Activated naive CD4-positive, alpha-beta T cell (primary cell): ENCODE measurements at regions not wholly inside any gene's neighbourhood (a gene's known extent, or its start where the extent isn't known, plus 50 kb on each side); places are given as distances from the start of the nearest gene placed in this dataset.
A peak's percentile ranks its signal among the peaks of the same experiment; 100 is the strongest.

Experiments
- DNase-seq, 4 experiments: peaks; one replicate each; lab custom pipeline; 2025; lab: John Stamatoyannopoulos, UW

- DNase-seq = no peak
Measured at GRCh38 chr11:119547511-119547910, 124.5 kb upstream of the THY1 start.

DNA sequence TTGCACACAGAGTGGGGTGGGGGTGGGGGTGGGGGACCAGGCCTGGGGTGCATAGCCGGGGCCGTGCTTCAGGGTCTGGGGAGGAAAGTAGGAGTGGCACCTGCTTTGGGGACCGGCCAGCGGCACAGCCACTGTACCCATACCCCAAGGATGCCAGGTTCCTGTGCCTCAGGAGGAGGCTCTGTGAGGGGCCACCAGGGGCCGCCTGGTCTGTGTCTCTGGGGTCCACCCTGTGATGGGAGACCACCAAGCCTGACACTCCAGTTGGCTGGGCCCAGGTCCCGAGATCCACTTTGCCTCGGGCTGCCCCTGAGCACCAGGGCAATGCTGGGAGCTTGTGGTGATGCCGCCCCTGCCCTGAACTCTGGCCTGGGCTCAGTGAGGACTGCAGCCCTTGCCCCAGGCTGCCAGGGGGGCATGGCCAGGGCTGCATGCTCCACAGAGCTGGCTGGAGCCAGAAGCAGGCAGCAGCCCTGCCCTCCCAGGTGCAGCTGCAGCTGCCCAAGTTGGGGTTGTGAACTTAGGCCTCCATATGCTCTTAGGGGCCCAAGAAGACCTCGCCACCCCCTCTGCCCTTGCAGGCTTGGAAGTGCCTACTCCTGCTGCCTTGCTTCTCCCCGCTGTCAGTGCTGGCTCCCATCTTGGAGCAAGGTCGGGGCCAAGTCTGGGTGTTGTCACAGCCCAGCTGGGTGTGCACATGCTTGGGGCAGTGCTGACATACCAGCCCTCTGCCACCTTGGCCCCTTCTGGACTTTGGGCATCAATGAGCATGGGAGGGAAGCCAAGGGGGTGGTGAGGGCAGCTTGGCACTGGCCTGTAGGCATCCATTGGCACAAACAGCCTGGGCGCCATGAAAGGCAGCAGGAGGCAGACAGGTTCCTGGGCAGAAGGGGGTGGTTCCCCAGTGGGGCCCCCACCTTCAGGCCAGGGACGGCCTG is 123.3 kb upstream of the THY1 start:
- DNase-seq = no peak

- no peak for DNase-seq
Measured at GRCh38 chr11:119540370-119541125, 117.6 kb upstream of the THY1 start.

- no peak for DNase-seq
Measured at GRCh38 chr11:119539583-119539982, 116.6 kb upstream of the THY1 start.

DNA sequence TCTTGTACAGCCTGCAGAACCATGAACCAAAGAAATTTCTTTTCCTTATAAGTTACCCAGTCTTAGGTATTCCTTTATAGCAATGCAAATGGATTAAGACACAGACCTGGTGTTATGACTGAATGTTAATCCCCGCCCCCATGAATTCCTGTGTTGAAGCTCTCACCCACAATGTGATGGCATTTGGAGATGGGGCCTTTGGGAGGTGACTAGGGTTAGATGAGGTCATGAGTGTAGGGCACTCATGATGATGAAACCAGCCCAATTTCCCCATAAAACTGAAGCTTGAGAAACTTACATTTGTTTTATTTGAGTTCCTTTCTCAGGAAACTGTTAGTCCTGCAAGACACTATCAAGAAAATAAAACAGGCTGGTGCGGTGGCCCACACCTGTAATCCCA is 115.8 kb upstream of the THY1 start:
- no peak for DNase-seq

DNA sequence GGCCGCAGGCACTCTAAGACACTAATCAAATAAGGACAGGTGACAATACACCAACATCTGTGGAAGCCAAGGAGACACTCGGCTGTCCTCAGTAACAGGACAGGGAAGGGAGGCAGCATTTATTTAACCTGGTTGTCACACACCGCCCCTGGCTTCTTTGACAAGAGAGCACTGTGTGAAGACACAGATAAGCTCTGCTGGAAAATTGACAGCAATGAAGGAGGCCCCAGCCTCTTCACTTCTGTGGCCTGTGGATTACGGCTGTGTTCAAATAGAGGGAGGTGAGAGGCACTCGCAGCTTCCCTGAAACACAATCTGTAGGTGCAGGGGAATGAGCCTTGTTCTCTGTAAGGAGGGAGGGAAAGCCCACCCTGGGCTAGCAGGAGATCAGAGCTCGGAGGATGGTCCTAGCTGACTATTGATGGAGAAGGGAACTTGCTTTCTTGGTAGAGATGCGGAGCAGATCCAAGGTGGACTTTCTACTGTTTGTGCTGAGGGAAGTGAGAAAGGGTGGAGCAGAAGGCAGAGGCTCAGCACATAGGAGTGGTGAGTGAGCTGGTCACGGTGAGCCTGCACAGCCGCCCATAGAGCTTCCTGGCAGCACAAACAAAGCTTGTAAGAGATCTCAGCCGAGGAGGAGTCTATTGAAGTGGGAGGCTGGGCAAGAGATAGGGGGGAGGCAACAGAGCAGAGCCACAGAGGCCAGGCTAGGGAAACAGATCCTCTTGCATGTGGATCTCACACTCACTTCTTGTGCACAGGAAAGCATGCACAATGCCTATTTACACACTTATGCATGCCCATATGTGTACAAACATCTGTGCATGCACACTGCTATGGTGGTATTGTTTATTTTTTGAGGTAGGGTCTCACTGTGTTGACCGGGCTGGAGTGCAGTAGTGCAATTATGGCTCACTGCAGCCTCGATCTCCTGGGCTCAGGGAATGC is 114.6 kb upstream of the THY1 start:
- no peak for DNase-seq

DNA sequence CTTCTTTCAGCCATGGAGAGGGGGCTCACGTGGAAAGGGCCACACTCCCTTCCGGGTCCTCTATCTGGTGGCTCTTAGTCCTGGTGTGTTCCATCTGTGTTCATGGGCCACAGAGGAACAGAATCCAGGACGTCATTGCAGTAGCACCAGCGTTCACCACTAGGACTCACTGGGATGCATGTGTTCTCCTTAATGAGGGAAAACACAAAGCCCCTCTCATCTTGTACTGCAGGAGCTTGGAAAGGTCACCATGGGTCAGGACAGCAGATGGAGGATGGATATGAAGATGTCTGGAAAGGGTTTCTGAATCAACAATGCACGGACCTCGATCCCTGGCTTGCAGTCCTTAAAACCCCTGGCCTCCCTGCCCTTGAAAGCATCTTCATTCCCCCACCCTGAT is 113.8 kb upstream of the THY1 start:
- no peak for DNase-seq

GRCh38 chr11:119533921-119534736 is 111.2 kb upstream of the THY1 start:
- DNase-seq = peak in 2 of 4 experiments; percentile 26 to 35

DNA sequence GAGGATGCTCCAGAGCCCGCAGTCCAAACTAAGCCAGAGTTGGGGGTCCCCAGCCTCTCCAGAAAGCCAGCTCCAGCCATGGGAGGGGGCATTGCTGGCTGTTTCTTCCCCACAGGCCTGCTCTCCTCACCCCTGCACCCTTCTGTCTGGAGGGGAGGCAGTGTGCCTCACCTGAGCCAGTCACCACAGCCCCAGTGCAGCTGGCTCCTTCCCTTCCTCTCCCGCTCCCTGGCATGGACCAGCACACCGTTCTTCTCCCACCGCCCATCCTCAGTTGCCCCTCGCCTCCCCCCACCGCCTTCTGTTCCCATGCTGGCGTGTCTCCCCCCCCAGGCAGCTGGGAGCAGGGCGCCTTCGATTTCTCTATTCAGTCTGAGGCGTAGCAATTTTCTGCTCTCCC is 110.5 kb upstream of the THY1 start:
- no peak for DNase-seq

DNA sequence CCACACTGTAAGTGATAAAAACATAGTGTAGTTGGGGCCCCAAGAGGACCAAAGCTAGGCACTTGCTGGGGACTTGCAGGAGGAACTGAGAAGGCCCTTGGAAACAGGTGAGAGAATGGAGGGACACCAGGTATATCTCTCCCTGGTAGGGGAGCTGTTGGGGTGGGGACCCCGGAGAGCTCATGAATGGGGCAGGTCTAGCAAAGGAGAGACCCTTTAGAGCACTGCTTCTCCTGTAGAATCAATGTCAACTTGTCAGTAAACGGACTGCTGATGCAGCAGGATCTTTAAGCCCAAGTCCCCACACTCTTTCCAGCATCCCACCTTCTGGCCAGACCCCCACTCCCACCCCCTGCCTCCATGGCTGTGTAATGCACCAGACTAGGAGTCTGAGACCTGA is 109.6 kb upstream of the THY1 start:
- no peak for DNase-seq

GRCh38 chr11:119531623-119532022 is 108.7 kb upstream of the THY1 start:
- DNase-seq = no peak

GRCh38 chr11:119531056-119531455 is 108.1 kb upstream of the THY1 start:
- DNase-seq = no peak

GRCh38 chr11:119530509-119530908 is 107.5 kb upstream of the THY1 start:
- DNase-seq = no peak

DNA sequence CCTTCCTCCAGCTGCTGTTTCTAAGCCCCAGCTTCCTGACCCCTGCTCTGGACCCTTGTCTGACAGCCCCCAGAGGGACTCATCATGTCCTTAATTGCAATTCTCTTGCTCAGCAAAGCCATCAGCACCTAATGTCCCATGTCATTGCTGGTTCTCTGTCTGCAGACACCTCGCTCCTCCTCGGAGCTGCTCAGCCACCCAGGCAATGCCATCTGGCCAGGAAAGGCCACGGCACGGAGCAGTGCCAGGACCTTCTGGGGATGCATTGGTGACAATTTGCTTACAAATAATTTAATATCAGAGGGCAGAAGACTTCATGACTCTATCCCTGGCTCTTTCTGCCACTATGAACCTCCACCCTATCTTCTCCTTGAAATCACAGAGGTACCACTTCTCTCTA is 107.0 kb upstream of the THY1 start:
- no peak for DNase-seq

- DNase-seq = no peak
Measured at GRCh38 chr11:119529063-119529845, 106.3 kb upstream of the THY1 start.

DNA sequence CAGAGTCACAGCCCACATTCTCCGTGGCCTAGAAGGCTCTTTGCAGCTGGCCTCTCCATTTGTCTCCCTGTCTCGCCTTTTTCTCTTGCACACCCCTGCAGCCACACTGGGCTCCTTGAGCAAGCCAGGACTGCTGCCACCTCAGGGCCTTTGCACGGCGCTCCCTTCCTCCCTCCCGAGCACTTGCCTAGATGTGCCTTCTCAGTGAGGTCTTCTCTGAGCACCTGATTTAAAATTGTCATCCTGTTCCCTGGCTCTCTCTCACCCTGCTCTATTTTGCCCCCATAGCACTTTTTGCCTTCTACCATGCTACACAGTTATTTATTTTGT is 102.9 kb upstream of the THY1 start:
- no peak for DNase-seq

- DNase-seq = no peak
Measured at GRCh38 chr11:119525180-119525866, 102.4 kb upstream of the THY1 start.

GRCh38 chr11:119523539-119524157 is 100.7 kb upstream of the THY1 start:
- DNase-seq = no peak

DNA sequence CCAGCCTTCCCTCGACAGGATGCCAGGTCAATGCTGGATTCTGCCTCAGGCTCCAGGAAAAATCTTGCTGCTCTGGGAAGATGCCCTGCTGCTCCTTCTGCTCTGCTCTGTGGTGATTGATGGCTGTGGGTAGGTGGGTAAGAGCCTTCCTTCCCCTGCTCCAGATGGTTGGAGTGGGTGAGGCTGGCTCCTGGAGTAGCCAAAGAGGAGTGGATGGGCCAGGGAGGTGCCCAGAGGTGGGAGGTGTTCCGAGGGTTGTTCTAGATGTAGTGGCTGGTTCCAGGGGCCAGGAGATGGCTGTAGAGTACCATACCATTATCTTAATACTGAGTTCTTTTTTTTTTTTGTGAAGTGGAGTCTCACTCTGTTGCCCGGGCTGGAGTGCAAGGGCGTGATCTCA is 99.6 kb upstream of the THY1 start:
- DNase-seq = no peak
